A673 (cell line): ENCODE measurements at regions not wholly inside any gene's neighbourhood (a gene's known extent, or its start where the extent isn't known, plus 50 kb on each side); places are given as distances from the start of the nearest gene placed in this dataset.

Experiments
- BruUV-seq: library from RNA; stranded (reverse); fragments of 400-500 nt; replicated peaks from 2 replicates; lab custom pipeline; 2021; lab: Mats Ljungman, UMichigan
- CTCF ChIA-PET: fragments of 300-600 bp; sonication (Branson Sonifier 250); formaldehyde crosslinking; loops from one replicate; lab custom pipeline; 2022; ENCODE audit warnings: antibody characterized with exemption; lab: Charles Lee
- POLR2A ChIA-PET: fragments of 300-600 bp; sonication (Branson Sonifier 250); formaldehyde crosslinking; loops from one replicate; lab custom pipeline; 2022; ENCODE audit warnings: antibody characterized with exemption; ENCODE audit not compliant: low non-redundant PET; lab: Charles Lee
- DNase-seq: peaks from one replicate; pipeline ENCODE4 v3.0.0-alpha.2; 2015; ENCODE audit warnings: low spot score
- H3K27ac ChIP-seq: fragments of 200-600 bp; sonication (generic); 2 replicates; pipeline ENCODE4 v1.5.1; 2016; ENCODE audit warnings: mixed run types, low read depth, mild to moderate bottlenecking, mixed read lengths, antibody characterized with exemption, low read length; ENCODE audit not compliant: poor library complexity, severe bottlenecking
- H3K27me3 ChIP-seq: fragments of 200-600 bp; sonication (generic); replicated peaks from 2 replicates; pipeline ENCODE4 v1.6.1; 2017; ENCODE audit warnings: mixed run types, low read depth, mild to moderate bottlenecking, mixed read lengths, antibody characterized with exemption, low read length; ENCODE audit not compliant: insufficient read depth, poor library complexity
- H3K36me3 ChIP-seq: fragments of 200-600 bp; sonication (generic); 2 replicates; pipeline ENCODE4 v1.6.1; 2016; ENCODE audit warnings: mixed run types, mild to moderate bottlenecking, mixed read lengths, antibody characterized with exemption, low read length; ENCODE audit not compliant: insufficient read depth, poor library complexity, severe bottlenecking
- H3K4me1 ChIP-seq: fragments of 200-600 bp; sonication (generic); 2 replicates; pipeline ENCODE4 v1.6.1; 2017; ENCODE audit warnings: mixed run types, mild to moderate bottlenecking, mixed read lengths, antibody characterized with exemption, low read length; ENCODE audit not compliant: insufficient read depth, poor library complexity, severe bottlenecking
- H3K4me3 ChIP-seq: fragments of 200-600 bp; sonication (generic); 2 replicates; pipeline ENCODE4 v1.5.1; 2016; ENCODE audit warnings: low read depth, mixed run types, mild to moderate bottlenecking, mixed read lengths, low read length; ENCODE audit not compliant: poor library complexity, severe bottlenecking
- H3K9me3 ChIP-seq: fragments of 200-600 bp; sonication (generic); 2 replicates; pipeline ENCODE4 v1.6.1; 2016; ENCODE audit warnings: mixed run types, low read depth, mild to moderate bottlenecking, mixed read lengths, antibody characterized with exemption, low read length; ENCODE audit not compliant: poor library complexity, severe bottlenecking
- EZH2 ChIP-seq: fragments of 200-600 bp; sonication (generic); IDR thresholded peaks from 2 replicates; pipeline ENCODE4 v1.6.1; 2017; ENCODE audit warnings: borderline replicate concordance, low read depth, mild to moderate bottlenecking, mixed read lengths, antibody characterized with exemption, low read length; ENCODE audit not compliant: poor library complexity, severe bottlenecking
- intact Hi-C: fragments of 100-400 bp; cut with micrococcal nuclease; formaldehyde crosslinking; loops from one replicate; pipeline ENCODE4 v1.10.0; 2022; ENCODE audit not compliant: unreplicated experiment
- TF ChIP-seq, protein P1 (sequence below): fragments of 300-800, 200-600 bp; sonication (generic); conservative IDR thresholded peaks from 2 replicates; pipeline ENCODE4 v1.5.1; 2017; ENCODE audit warnings: low read depth, mild to moderate bottlenecking, antibody characterized with exemption, low read length, moderate library complexity, mixed read lengths

DNA sequence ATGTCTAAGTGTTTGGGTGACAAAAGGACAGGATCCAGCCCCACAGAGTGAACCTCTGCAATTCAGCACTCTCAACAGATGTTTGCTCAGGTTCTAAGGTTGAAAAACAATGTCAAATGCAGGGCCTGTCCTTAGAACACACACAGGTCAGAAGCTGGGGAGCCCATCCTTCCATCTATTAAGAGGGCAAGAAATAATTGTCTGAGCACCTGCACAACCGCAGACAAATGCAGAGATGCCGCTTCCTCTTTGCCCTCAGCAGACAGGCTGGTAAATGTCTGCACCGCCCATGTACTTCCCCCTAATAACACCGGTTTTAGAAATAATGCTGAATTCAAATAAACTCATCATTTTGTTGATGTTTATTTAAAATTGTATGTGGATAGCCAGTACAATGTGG is 414.5 kb upstream of the ADAMTS16 start:
- Histone ChIP-seq H3K27ac (no peak overlapping the region), H3K36me3 (no peaks in the 10 kb centered on the region), H3K27me3 (no peaks in the 10 kb centered on the region), H3K9me3 (peaks cover 5% of the 10 kb centered on the region), H3K4me3 (no peak overlapping the region), H3K4me1 (no peaks in the 10 kb centered on the region)
- BruUV-seq: no TSS peak
- DNase-seq: no peak
- intact Hi-C loops: no loop called here
- ChIA-PET CTCF (no interaction called here), POLR2A (no interaction called here)
- TF ChIP-seq, protein P1, sequence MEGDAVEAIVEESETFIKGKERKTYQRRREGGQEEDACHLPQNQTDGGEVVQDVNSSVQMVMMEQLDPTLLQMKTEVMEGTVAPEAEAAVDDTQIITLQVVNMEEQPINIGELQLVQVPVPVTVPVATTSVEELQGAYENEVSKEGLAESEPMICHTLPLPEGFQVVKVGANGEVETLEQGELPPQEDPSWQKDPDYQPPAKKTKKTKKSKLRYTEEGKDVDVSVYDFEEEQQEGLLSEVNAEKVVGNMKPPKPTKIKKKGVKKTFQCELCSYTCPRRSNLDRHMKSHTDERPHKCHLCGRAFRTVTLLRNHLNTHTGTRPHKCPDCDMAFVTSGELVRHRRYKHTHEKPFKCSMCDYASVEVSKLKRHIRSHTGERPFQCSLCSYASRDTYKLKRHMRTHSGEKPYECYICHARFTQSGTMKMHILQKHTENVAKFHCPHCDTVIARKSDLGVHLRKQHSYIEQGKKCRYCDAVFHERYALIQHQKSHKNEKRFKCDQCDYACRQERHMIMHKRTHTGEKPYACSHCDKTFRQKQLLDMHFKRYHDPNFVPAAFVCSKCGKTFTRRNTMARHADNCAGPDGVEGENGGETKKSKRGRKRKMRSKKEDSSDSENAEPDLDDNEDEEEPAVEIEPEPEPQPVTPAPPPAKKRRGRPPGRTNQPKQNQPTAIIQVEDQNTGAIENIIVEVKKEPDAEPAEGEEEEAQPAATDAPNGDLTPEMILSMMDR: no peak
- no peak for TF ChIP-seq EZH2

GRCh38 chr5:4730279-4730678 is 409.9 kb upstream of the ADAMTS16 start:
- DNase-seq: no peak

DNA sequence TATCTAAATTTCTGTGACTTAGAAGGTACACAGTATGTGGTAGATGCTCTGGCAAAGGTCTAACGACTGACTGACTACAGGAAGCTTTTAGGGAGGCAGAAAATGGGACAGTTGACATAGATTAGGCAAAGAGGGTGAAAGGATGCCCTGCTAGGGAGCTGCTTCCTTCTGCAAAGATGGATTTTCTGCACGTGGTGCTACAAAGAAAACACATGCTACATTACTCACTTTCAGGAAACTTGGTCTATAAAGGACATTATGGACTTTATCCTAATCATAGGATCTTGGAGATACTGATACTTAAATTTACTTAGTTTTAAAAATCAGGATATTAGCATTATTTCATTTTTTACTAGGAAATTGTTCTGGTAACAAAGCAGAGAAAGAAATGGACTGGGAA is 405.8 kb upstream of the ADAMTS16 start:
- DNase-seq: no peak
- no peak overlapping the region for H3K27ac ChIP-seq
- no peaks in the 10 kb centered on the region for H3K4me1 ChIP-seq
- no TSS peak for BruUV-seq
- no peaks in the 10 kb centered on the region for H3K9me3 ChIP-seq
- POLR2A ChIA-PET: no interaction called here
- no peaks in the 10 kb centered on the region for H3K36me3 ChIP-seq
- H3K27me3 ChIP-seq: no peaks in the 10 kb centered on the region
- no peak overlapping the region for H3K4me3 ChIP-seq
- no peak for TF ChIP-seq EZH2
- TF ChIP-seq, protein P1: no peak
- intact Hi-C loops: no loop called here
- CTCF ChIA-PET: no interaction called here

More at GRCh38 chr5:4730279-4730678, 409.9 kb upstream of the ADAMTS16 start:
- no peak overlapping the region for H3K27ac ChIP-seq
- no peaks in the 10 kb centered on the region for H3K27me3 ChIP-seq
- H3K9me3 ChIP-seq: no peaks in the 10 kb centered on the region
- no peaks in the 10 kb centered on the region for H3K36me3 ChIP-seq
- no peak overlapping the region for H3K4me3 ChIP-seq
- intact Hi-C loops: no loop called here
- no peaks in the 10 kb centered on the region for H3K4me1 ChIP-seq
- POLR2A ChIA-PET: no interaction called here
- no peak for TF ChIP-seq EZH2
- TF ChIP-seq, protein P1: no peak
- no TSS peak for BruUV-seq
- CTCF ChIA-PET: no interaction called here
